Astrocyte (in vitro differentiated cells and primary cell): ENCODE measurements at regions not wholly inside any gene's neighbourhood (a gene's known extent, or its start where the extent isn't known, plus 50 kb on each side); places are given as distances from the start of the nearest gene placed in this dataset.

ENCODE experiments used
- DNase-seq: peaks from one replicate; pipeline ENCODE4 v3.0.0-alpha.2; 2010; ENCODE audit warnings: low read depth
- FAIRE-seq: peaks from 2 replicates; lab custom pipeline; 2011; peaks lifted over from hg19 to GRCh38; lab: Jason Lieb, UNC
- H2AFZ ChIP-seq: 2 replicates; pipeline ENCODE4 v1.6.0; 2012; ENCODE audit warnings: low read depth, low read length, inconsistent platforms
- H3K27ac ChIP-seq: 2 replicates; pipeline ENCODE4 v1.5.1; 2011; ENCODE audit warnings: low read depth, low read length, inconsistent platforms
- H3K27me3 ChIP-seq: 2 replicates; pipeline ENCODE4 v1.6.0; 2011; ENCODE audit warnings: low read length, inconsistent platforms; ENCODE audit not compliant: insufficient read depth
- H3K36me3 ChIP-seq: 2 replicates; pipeline ENCODE4 v1.5.1; 2011; ENCODE audit warnings: low read length, inconsistent platforms; ENCODE audit not compliant: insufficient read depth
- H3K4me1 ChIP-seq: 2 replicates; pipeline ENCODE4 v1.5.1; 2011; ENCODE audit warnings: low read length, inconsistent platforms; ENCODE audit not compliant: insufficient read depth
- H3K4me2 ChIP-seq: 2 replicates; pipeline ENCODE4 v1.6.0; 2012; ENCODE audit warnings: low read length, inconsistent platforms
- H3K4me3 ChIP-seq: 2 replicates; pipeline ENCODE4 v1.5.1; 2011; ENCODE audit warnings: low read depth, mild to moderate bottlenecking, low read length, inconsistent platforms; ENCODE audit not compliant: insufficient read depth
- H3K79me2 ChIP-seq: 2 replicates; pipeline ENCODE4 v1.6.0; 2012; ENCODE audit warnings: mild to moderate bottlenecking, low read length, inconsistent platforms; ENCODE audit not compliant: insufficient read depth
- H3K9ac ChIP-seq: 2 replicates; pipeline ENCODE4 v1.6.0; 2012; ENCODE audit warnings: mild to moderate bottlenecking, low read length, inconsistent platforms
- H3K9me3 ChIP-seq: 2 replicates; pipeline ENCODE4 v1.5.1; 2012; ENCODE audit warnings: low read depth, mild to moderate bottlenecking, low read length, inconsistent platforms; ENCODE audit not compliant: insufficient read depth
- H4K20me1 ChIP-seq: 2 replicates; pipeline ENCODE4 v1.6.0; 2012; ENCODE audit warnings: low read length, inconsistent platforms; ENCODE audit not compliant: insufficient read depth
- H3K27ac Mint-ChIP-seq: one replicate; pipeline ENCODE4 v1.8.0; 2021; ENCODE audit warnings: mild to moderate bottlenecking, mixed read lengths; ENCODE audit not compliant: unreplicated experiment
- H3K27me3 Mint-ChIP-seq: one replicate; pipeline ENCODE4 v1.8.0; 2021; ENCODE audit warnings: low read depth, mixed read lengths; ENCODE audit not compliant: unreplicated experiment
- H3K36me3 Mint-ChIP-seq: one replicate; pipeline ENCODE4 v1.8.0; 2021; ENCODE audit warnings: low read depth, mixed read lengths; ENCODE audit not compliant: unreplicated experiment
- H3K4me1 Mint-ChIP-seq: one replicate; pipeline ENCODE4 v1.8.0; 2021; ENCODE audit warnings: low read depth, mixed read lengths; ENCODE audit not compliant: unreplicated experiment
- H3K4me3 Mint-ChIP-seq: one replicate; pipeline ENCODE4 v1.8.0; 2021; ENCODE audit warnings: mild to moderate bottlenecking, moderate library complexity, mixed read lengths; ENCODE audit not compliant: unreplicated experiment
- H3K9me3 Mint-ChIP-seq: one replicate; pipeline ENCODE4 v1.8.0; 2021; ENCODE audit warnings: mild to moderate bottlenecking, mixed read lengths; ENCODE audit not compliant: unreplicated experiment
- EZH2 ChIP-seq: IDR thresholded peaks from 2 replicates; pipeline ENCODE4 v1.6.1; 2012; ENCODE audit warnings: mild to moderate bottlenecking, low read length, inconsistent platforms; ENCODE audit not compliant: insufficient read depth
- TF ChIP-seq, protein P1 (sequence below): IDR thresholded peaks from 2 replicates; pipeline ENCODE4 v1.5.1; 2011; ENCODE audit warnings: low read depth, mild to moderate bottlenecking, inconsistent platforms, low read length, moderate library complexity; ENCODE audit not compliant: insufficient read depth

GRCh38 chr1:233543338-233544255 lies 70.3 kb upstream of the KCNK1 start:
- Histone ChIP-seq H4K20me1 (no peaks in the 10 kb centered on the region), H3K36me3 (no peaks in the 10 kb centered on the region), H3K4me2 (peak overlapping the region; percentile 40), H2AFZ (peak overlapping the region; percentile 31), H3K9me3 (no peaks in the 10 kb centered on the region), H3K27ac (peak overlapping the region; percentile 12), H3K9ac (no peak overlapping the region), H3K4me1 (peaks cover 4% of the 10 kb centered on the region), H3K27me3 (no peaks in the 10 kb centered on the region), H3K4me3 (no peak overlapping the region), H3K79me2 (no peaks in the 10 kb centered on the region)
- H3K4me3 Mint-ChIP-seq, result no peak overlapping the region
- H3K9me3 Mint-ChIP-seq, result peaks cover 2% of the 10 kb centered on the region
- TF ChIP-seq, protein P1, sequence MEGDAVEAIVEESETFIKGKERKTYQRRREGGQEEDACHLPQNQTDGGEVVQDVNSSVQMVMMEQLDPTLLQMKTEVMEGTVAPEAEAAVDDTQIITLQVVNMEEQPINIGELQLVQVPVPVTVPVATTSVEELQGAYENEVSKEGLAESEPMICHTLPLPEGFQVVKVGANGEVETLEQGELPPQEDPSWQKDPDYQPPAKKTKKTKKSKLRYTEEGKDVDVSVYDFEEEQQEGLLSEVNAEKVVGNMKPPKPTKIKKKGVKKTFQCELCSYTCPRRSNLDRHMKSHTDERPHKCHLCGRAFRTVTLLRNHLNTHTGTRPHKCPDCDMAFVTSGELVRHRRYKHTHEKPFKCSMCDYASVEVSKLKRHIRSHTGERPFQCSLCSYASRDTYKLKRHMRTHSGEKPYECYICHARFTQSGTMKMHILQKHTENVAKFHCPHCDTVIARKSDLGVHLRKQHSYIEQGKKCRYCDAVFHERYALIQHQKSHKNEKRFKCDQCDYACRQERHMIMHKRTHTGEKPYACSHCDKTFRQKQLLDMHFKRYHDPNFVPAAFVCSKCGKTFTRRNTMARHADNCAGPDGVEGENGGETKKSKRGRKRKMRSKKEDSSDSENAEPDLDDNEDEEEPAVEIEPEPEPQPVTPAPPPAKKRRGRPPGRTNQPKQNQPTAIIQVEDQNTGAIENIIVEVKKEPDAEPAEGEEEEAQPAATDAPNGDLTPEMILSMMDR, result no peak
- no peak for TF ChIP-seq EZH2
- no peaks in the 10 kb centered on the region for H3K27me3 Mint-ChIP-seq
- H3K36me3 Mint-ChIP-seq, result no peaks in the 10 kb centered on the region
- peak overlapping the region; percentile 24 for H3K27ac Mint-ChIP-seq
- no peak for FAIRE-seq
- peak; percentile 98 for DNase-seq
- peaks cover 16% of the 10 kb centered on the region for H3K4me1 Mint-ChIP-seq

DNA sequence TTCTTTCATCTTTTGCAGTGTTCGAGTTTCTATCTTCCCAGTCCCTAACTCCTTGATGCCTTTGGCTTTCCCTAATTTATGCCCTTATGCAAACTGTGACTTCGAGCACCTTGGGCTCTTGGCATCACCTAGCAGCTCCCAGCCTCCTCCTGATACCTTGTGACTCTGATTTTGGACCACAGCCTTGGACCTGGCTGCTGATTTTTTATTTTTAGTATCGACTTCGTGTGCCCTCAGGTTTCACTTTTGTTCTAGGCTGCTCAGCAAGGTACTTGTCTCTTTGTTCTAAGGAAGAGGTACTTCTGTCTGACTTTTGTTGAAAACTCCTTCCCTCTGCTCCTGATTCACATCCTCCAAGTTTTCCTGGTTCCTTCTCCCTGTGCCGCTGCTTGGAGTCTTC lies 69.6 kb upstream of the KCNK1 start:
- H3K9me3 Mint-ChIP-seq, result peaks cover 2% of the 10 kb centered on the region
- TF ChIP-seq, protein P1, result no peak
- TF ChIP-seq EZH2, result no peak
- no peak for DNase-seq
- no peaks in the 10 kb centered on the region for H3K36me3 Mint-ChIP-seq
- Histone ChIP-seq H3K4me1 (peaks cover 4% of the 10 kb centered on the region), H3K4me3 (no peak overlapping the region), H3K79me2 (no peaks in the 10 kb centered on the region), H3K9me3 (no peaks in the 10 kb centered on the region), H3K9ac (no peak overlapping the region), H3K36me3 (no peaks in the 10 kb centered on the region), H2AFZ (no peak overlapping the region), H4K20me1 (no peaks in the 10 kb centered on the region), H3K4me2 (no peak overlapping the region), H3K27me3 (no peaks in the 10 kb centered on the region), H3K27ac (no peak overlapping the region)
- peak overlapping the region; percentile 24 for H3K27ac Mint-ChIP-seq
- FAIRE-seq, result no peak
- H3K27me3 Mint-ChIP-seq, result no peaks in the 10 kb centered on the region
- peaks cover 17% of the 10 kb centered on the region for H3K4me1 Mint-ChIP-seq
- H3K4me3 Mint-ChIP-seq, result no peak overlapping the region

DNA sequence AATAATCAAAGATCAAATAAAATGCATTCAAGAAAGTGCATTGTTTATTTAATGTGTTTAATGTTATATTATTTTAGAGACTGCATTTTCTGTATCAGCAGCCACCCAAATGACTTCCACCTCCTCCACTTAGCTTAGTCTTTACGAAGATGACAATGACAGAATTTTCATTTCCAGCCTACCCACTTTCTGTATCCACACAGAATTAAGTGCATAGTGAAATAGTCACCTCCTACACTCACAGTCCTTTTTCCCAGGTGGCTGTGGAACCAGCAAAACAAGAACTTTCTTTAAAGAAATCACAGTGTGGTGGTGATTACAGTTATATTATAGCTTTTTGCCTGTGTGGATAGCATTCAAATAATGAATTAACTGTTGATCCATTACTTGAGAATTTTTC lies 66.2 kb upstream of the KCNK1 start:
- H3K27ac ChIP-seq, result no peak overlapping the region
- peaks cover 4% of the 10 kb centered on the region for H3K4me1 ChIP-seq
- peaks cover 17% of the 10 kb centered on the region for H3K4me1 Mint-ChIP-seq
- no peaks in the 10 kb centered on the region for H3K27me3 ChIP-seq
- no peak overlapping the region for H3K4me3 ChIP-seq
- no peak overlapping the region for H2AFZ ChIP-seq
- no peak overlapping the region for H3K4me2 ChIP-seq
- DNase-seq (no peak), FAIRE-seq (no peak)
- no peak overlapping the region for H3K27ac Mint-ChIP-seq
- no peaks in the 10 kb centered on the region for H3K79me2 ChIP-seq
- H3K4me3 Mint-ChIP-seq, result no peak overlapping the region
- H4K20me1 ChIP-seq, result no peaks in the 10 kb centered on the region
- no peaks in the 10 kb centered on the region for H3K9me3 ChIP-seq
- H3K27me3 Mint-ChIP-seq, result no peaks in the 10 kb centered on the region
- no peak for TF ChIP-seq EZH2
- no peaks in the 10 kb centered on the region for H3K36me3 ChIP-seq
- H3K36me3 Mint-ChIP-seq, result no peaks in the 10 kb centered on the region
- peaks cover 2% of the 10 kb centered on the region for H3K9me3 Mint-ChIP-seq
- H3K9ac ChIP-seq, result no peak overlapping the region
